22Rv1 (cell line): ENCODE measurements at regions not wholly inside any gene's neighbourhood (a gene's known extent, or its start where the extent isn't known, plus 50 kb on each side); places are given as distances from the start of the nearest gene placed in this dataset.
"Not testable (repeated sequence)": the region's sequence is repeated elsewhere in the genome, so short reads cannot be mapped to it uniquely, and the experiment has no call there.

ENCODE experiments used
- H3K27ac ChIP-seq: fragments of 450-650 bp; 2 replicates; pipeline ENCODE4 v1.5.1; 2017
- ZFX ChIP-seq: fragments of 450-650 bp; IDR thresholded peaks from 2 replicates; pipeline ENCODE4 v1.6.1; 2017; ENCODE audit warnings: antibody characterized with exemption, borderline replicate concordance
- TF ChIP-seq, protein P1 (sequence below): fragments of 450-650 bp; IDR thresholded peaks from 2 replicates; pipeline ENCODE4 v1.5.1; 2017; ENCODE audit warnings: mild to moderate bottlenecking

DNA sequence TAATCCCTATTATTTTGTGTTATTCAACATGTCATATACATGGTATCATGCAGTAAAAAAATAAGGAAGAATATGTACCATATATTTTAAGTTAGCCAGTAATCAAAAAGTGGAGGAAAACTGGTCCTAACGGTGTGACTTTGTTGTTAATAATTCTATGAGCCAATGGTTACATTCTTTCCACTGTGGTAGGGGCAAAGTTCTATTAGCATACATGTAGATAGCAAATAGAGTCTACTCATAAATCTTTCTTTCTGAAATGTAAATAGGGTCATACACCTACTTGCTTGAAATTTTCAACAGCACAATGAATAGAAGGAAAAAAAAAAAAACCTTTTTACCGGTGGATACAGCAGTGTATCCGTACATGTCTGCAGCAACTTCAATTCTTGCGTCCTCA, 364.8 kb downstream of the RAB38 start:
- TF ChIP-seq ZFX, result no peak
- TF ChIP-seq, protein P1, sequence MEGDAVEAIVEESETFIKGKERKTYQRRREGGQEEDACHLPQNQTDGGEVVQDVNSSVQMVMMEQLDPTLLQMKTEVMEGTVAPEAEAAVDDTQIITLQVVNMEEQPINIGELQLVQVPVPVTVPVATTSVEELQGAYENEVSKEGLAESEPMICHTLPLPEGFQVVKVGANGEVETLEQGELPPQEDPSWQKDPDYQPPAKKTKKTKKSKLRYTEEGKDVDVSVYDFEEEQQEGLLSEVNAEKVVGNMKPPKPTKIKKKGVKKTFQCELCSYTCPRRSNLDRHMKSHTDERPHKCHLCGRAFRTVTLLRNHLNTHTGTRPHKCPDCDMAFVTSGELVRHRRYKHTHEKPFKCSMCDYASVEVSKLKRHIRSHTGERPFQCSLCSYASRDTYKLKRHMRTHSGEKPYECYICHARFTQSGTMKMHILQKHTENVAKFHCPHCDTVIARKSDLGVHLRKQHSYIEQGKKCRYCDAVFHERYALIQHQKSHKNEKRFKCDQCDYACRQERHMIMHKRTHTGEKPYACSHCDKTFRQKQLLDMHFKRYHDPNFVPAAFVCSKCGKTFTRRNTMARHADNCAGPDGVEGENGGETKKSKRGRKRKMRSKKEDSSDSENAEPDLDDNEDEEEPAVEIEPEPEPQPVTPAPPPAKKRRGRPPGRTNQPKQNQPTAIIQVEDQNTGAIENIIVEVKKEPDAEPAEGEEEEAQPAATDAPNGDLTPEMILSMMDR, result no peak

DNA sequence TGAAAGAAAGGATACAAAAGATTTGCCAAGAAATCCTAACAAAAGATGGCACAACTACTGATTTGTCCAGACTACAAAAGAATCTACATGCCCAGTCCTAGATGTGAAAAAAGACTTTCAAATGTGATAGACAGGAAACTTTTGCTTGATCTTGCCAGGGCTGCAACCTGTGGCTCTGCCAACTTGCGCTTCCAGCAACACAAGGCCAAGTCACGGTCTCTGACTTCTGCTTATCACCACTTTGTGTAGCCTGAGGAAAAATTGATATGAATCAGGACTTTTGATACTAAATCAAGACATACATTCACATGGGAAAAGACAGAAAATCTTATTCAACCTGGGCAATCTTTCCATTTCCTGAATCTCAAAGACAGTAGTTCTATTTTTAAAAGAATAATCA, 366.0 kb downstream of the RAB38 start:
- H3K27ac ChIP-seq, result no peak overlapping the region
- no peak for TF ChIP-seq ZFX
- TF ChIP-seq, protein P1, result no peak

More for the DNA sequence above, 364.8 kb downstream of the RAB38 start:
- no peak overlapping the region for H3K27ac ChIP-seq

DNA sequence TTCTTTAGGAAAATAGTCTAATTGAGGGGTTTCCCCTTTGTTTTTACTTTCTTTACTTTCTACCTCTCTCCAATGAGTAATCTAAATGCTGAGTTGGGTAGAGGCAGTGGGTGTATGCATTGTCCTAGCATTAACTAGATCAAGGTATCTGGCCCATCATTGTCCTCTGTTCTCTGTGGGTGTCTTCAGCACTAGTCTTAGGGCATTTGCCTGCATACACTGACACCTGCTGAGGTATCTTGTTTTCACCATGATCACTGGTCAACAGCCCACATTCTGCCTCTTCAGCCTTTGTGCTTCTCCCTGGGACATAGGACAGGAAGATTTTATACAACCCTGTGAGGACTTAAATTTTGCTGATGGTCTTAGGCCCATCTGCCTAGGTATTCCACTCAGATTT, 371.1 kb downstream of the RAB38 start:
- no peak overlapping the region for H3K27ac ChIP-seq
- TF ChIP-seq, protein P1, result no peak
- TF ChIP-seq ZFX, result no peak

DNA sequence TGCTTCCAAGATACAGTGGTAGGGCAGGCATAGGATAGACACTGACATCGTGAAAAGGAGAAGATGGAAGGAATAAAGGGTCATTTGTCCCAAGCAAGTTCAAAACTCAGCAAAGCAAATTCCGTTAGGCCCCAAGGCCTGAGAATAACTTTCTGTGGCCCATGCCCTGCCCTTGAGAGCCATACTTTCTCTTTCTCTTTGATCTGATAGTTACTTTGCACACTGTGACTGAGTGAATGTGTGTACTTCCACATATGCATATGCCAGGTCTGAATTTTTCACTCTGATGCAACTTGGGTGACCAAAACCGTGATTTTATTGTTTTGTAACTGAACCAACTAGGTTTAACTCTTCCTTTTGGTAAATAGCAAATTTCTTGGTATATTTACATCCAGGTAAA, 371.5 kb downstream of the RAB38 start:
- TF ChIP-seq, protein P1, result no peak
- no peak for TF ChIP-seq ZFX
- no peak overlapping the region for H3K27ac ChIP-seq

DNA sequence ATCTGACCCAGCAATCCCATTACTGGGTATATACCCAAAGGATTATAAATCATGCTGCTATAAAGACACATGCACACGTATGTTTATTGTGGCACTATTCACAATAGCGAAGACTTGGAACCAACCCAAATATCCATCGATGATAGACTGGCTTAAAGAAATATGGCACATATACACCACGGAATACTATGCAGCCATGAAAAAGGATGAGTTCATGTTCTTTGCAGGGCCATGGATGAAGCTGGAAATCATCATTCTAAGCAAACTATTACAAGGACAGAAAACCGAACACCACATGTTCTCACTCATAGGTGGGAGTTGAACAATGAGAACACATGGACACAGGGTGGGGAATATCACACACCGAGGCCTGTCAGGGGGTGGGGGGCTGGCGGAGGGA, 390.4 kb downstream of the RAB38 start:
- not testable (repeated sequence) for H3K27ac ChIP-seq

DNA sequence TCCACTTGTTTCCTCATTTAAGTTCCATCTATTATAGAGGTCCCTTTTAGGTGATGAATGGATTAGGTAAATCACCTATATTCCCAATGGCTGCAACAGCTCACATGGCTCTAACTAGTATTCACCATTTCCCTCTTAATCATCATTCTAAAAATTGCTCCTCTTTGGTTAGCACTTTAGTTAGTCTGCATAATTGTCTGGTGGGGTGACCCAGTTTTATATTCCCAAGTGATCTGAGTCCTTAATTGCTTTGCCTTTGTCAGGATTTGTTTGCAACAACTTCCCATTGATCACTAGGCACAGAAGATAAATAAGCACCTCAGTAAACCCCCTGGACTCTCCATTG, 395.2 kb downstream of the RAB38 start:
- no peak for TF ChIP-seq ZFX
- H3K27ac ChIP-seq, result no peak overlapping the region

DNA sequence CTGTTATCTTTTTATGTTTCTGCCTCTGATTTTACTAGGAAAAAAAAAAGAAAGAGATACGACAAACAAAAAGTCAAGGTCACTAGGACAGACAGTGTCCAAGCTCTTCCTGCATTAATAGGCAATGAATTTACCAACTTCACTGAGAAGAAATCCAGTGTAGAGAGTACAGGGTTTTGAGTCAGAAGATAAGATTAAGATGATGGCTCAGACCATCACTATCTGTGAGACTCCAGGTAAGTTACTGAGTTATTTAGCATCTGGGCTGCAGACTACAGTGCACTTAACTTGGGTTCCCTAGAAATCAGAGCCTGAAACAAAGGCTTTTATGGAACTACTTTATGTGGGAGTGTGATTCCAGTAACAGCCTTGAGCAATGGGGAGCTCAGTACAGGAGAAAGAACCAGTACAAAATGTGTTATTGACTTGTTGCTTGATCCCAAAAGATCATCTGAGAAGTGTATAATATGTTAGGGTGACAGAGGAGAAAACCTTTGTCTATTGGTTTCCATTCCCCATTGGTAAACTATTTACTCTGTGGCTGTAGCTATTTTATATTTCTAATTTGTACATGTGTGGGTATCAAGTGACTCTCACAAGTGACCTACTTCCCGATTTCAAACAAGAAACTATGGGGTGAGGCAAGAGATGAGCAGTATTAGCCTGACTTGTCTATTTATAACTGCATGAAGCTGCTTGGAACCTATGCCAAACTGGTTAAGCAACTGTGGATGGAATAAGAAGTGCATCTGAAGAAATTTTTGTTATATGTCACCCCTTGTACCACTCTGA, 395.8 kb downstream of the RAB38 start:
- TF ChIP-seq ZFX, result no peak
- TF ChIP-seq, protein P1, result no peak
- H3K27ac ChIP-seq, result no peak overlapping the region

DNA sequence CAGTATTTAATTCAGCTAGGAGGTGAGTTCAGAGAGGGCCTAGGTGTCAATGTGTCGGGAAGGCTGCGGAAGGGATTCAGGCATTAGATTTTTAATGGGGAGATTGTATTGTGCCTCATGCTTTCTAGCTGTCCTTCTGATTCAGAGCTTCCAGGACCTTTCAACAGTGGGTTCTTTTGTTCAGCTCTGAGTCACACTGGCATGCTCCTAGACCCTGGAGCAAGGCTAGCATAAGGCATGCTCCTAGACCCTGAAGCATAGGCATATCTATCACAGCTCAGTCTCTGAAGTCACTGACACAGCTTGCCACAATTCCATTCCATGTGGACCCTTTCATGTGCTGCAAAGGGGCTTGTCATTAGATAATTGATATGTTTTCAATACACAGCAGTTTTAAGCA, 396.9 kb downstream of the RAB38 start:
- TF ChIP-seq ZFX, result no peak
- TF ChIP-seq, protein P1, result no peak
- H3K27ac ChIP-seq, result no peak overlapping the region
